Fibroblast of skin of right biceps (primary cell): ENCODE measurements at regions not wholly inside any gene's neighbourhood (a gene's known extent, or its start where the extent isn't known, plus 50 kb on each side); places are given as distances from the start of the nearest gene placed in this dataset.
"Not testable (repeated sequence)": the region's sequence is repeated elsewhere in the genome, so short reads cannot be mapped to it uniquely, and the experiment has no call there.

Source experiments
- DNase-seq: peaks from one replicate; pipeline ENCODE4 v3.0.0-alpha.2; 2013

- no peak for DNase-seq
These were observed 133.5 kb upstream of the PAK3 start for GRCh38 chrX:110962451-110962850.

GRCh38 chrX:110955706-110956105, 140.3 kb upstream of the PAK3 start:
- DNase-seq = no peak

- no peak for DNase-seq
These were observed 141.4 kb upstream of the PAK3 start for GRCh38 chrX:110954428-110955100.

- no peak for DNase-seq
These were observed 144.3 kb upstream of the PAK3 start for GRCh38 chrX:110951472-110952269.

GRCh38 chrX:110944751-110945675, 149.4 kb upstream of the CHRDL1 start:
- no peak for DNase-seq

GRCh38 chrX:110944311-110944750, 148.7 kb upstream of the CHRDL1 start:
- DNase-seq = no peak

- DNase-seq = no peak
These were observed 146.3 kb upstream of the CHRDL1 start for GRCh38 chrX:110941906-110942305.

GRCh38 chrX:110938977-110939732, 143.5 kb upstream of the CHRDL1 start:
- no peak for DNase-seq

- DNase-seq = no peak
These were observed 129.3 kb upstream of the CHRDL1 start for GRCh38 chrX:110924871-110925270.

- no peak for DNase-seq
These were observed 125.4 kb upstream of the CHRDL1 start for GRCh38 chrX:110920991-110921390.

GRCh38 chrX:110915570-110915969, 120.0 kb upstream of the CHRDL1 start:
- no peak for DNase-seq

- peak; percentile 71 for DNase-seq
These were observed 119.5 kb upstream of the CHRDL1 start for GRCh38 chrX:110915111-110915510.

GRCh38 chrX:110914281-110914680, 118.7 kb upstream of the CHRDL1 start:
- DNase-seq = no peak

- DNase-seq = not testable (repeated sequence)
These were observed 109.1 kb upstream of the CHRDL1 start for GRCh38 chrX:110904747-110905146.

- no peak for DNase-seq
These were observed 86.4 kb upstream of the CHRDL1 start for GRCh38 chrX:110881971-110882370.

- DNase-seq = no peak
These were observed 81.7 kb upstream of the CHRDL1 start for GRCh38 chrX:110877326-110877725.

GRCh38 chrX:110871839-110872238, 76.2 kb upstream of the CHRDL1 start:
- DNase-seq = no peak

GRCh38 chrX:110866421-110866820, 70.8 kb upstream of the CHRDL1 start:
- no peak for DNase-seq

GRCh38 chrX:110863883-110864282, 68.3 kb upstream of the CHRDL1 start:
- no peak for DNase-seq

GRCh38 chrX:110858565-110858964, 62.9 kb upstream of the CHRDL1 start:
- DNase-seq = no peak

GRCh38 chrX:110853610-110854009, 58.0 kb upstream of the CHRDL1 start:
- DNase-seq = peak; percentile 7

GRCh38 chrX:110852180-110852579, 56.6 kb upstream of the CHRDL1 start:
- DNase-seq = peak; percentile 0
